Left hindlimb (tissue), 1 donor: ENCODE measurements at regions not wholly inside any gene's neighbourhood (a gene's known extent, or its start where the extent isn't known, plus 50 kb on each side); places are given as distances from the start of the nearest gene placed in this dataset.

ENCODE experiments used
- DNase-seq: peaks from one replicate; pipeline ENCODE4 v3.0.0-alpha.2; 2018

- no peak for DNase-seq
These were observed 79.7 kb downstream of the RRM2 start for GRCh38 chr2:10202131-10202665.

GRCh38 chr2:10204326-10205161 is 82.0 kb downstream of the RRM2 start:
- DNase-seq: no peak

- no peak for DNase-seq
These were observed 82.6 kb downstream of the RRM2 start for GRCh38 chr2:10205162-10205475.

- no peak for DNase-seq
These were observed 86.2 kb downstream of the RRM2 start for GRCh38 chr2:10208736-10209135.

GRCh38 chr2:10209406-10209935 is 86.9 kb downstream of the RRM2 start:
- no peak for DNase-seq

GRCh38 chr2:10210336-10210735 is 87.8 kb downstream of the RRM2 start:
- DNase-seq: no peak

- DNase-seq: no peak
These were observed 89.4 kb downstream of the RRM2 start for GRCh38 chr2:10211844-10212422.

GRCh38 chr2:10212827-10213226 is 89.9 kb upstream of the HPCAL1 start:
- no peak for DNase-seq

GRCh38 chr2:10214179-10214578 is 88.5 kb upstream of the HPCAL1 start:
- DNase-seq: no peak

- no peak for DNase-seq
These were observed 87.2 kb upstream of the HPCAL1 start for GRCh38 chr2:10215393-10215935.

- DNase-seq: no peak
These were observed 85.8 kb upstream of the HPCAL1 start for GRCh38 chr2:10216677-10217488.

- DNase-seq: no peak
These were observed 84.9 kb upstream of the HPCAL1 start for GRCh38 chr2:10217489-10218435.

- no peak for DNase-seq
These were observed 82.4 kb upstream of the HPCAL1 start for GRCh38 chr2:10220045-10220901.

GRCh38 chr2:10220902-10221391 is 81.8 kb upstream of the HPCAL1 start:
- DNase-seq: no peak

- DNase-seq: no peak
These were observed 81.3 kb upstream of the HPCAL1 start for GRCh38 chr2:10221443-10221842.

GRCh38 chr2:10221976-10222870 is 80.5 kb upstream of the HPCAL1 start:
- DNase-seq: peak; percentile 7

GRCh38 chr2:10223471-10223870 is 79.2 kb upstream of the HPCAL1 start:
- peak; percentile 4 for DNase-seq

GRCh38 chr2:10223932-10224720 is 78.6 kb upstream of the HPCAL1 start:
- DNase-seq: peak; percentile 25

GRCh38 chr2:10224734-10225133 is 78.0 kb upstream of the HPCAL1 start:
- peak; percentile 4 for DNase-seq
